ENCODE measurements at regions not wholly inside any gene's neighbourhood (a gene's known extent, or its start where the extent isn't known, plus 50 kb on each side); places are given as distances from the start of the nearest gene placed in this dataset.

DNA sequence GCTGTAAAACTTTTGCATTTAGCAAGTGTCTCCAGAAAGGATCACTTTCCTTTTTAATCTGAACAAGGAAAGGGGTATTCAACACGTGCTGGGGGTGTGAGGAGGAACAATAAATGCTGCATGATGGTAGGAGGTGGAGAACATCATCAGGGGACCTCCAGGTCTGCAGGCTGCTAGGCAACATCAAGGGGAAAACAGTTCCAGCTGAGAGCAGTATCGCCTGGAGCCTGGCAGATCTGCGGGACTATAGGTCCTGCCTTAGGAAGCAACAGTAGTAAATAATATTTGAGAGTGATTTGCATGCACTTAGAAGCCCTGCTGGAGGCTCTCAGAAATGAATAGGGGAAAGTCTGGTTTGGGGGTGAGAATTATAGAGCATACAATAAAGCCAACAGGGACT lies 175.6 kb downstream of the SUCLG1 start:
- no peaks in the 10 kb centered on the region for H3K36me3 Mint-ChIP-seq
- no peak overlapping the region for H3K4me3 ChIP-seq (ENCODE audit: control insufficient read depth in 1 of 2, extremely low read depth in 1 of 2, low read length in 1 of 2)
- ChIA-PET CTCF (no interaction called here), POLR2A (no interaction called here)
- WGBS (ENCODE audit: insufficient coverage) = 49% methylated on average over 3 of the region's 3 CpGs
- no peaks in the 10 kb centered on the region for H3K9me3 ChIP-seq
- peaks cover 9 to 11% of the 10 kb centered on the region in 2 donors for H3K27me3 Mint-ChIP-seq
- no peak overlapping the region for H3K4me3 Mint-ChIP-seq
- H3K27me3 ChIP-seq (replicated peaks in 1 of 2; ENCODE audit: control insufficient read depth in 2 of 2, extremely low read depth in 1 of 2, insufficient read depth in 2 of 2, low read length in 1 of 2) = no peaks in the 10 kb centered on the region
- H3K4me1 ChIP-seq (ENCODE audit: control insufficient read depth in 1 of 2, extremely low read depth in 1 of 2, insufficient read depth in 2 of 2, low read length in 2 of 2) = no peaks in the 10 kb centered on the region
- H3K36me3 ChIP-seq (ENCODE audit: control insufficient read depth in 2 of 2, extremely low read depth in 1 of 2, insufficient read depth in 1 of 2, low read length in 1 of 2) = no peaks in the 10 kb centered on the region
- peaks cover 1 to 2% (median 1%) of the 10 kb centered on the region in 3 donors for H3K4me1 Mint-ChIP-seq
- no peak for DNase-seq
- no peaks in the 10 kb centered on the region for H3K9me3 Mint-ChIP-seq
- no peak overlapping the region for H3K27ac ChIP-seq (ENCODE audit: low read length)
- ATAC-seq (replicated peaks in 1 of 4) = no peak
- H3K27ac Mint-ChIP-seq = no peak overlapping the region

GRCh38 chr2:84281510-84281909 lies 177.6 kb downstream of the SUCLG1 start:
- peaks cover 5 to 9% of the 10 kb centered on the region in 2 donors for H3K27me3 Mint-ChIP-seq
- no peaks in the 10 kb centered on the region for H3K9me3 ChIP-seq
- no peak overlapping the region for H3K4me3 ChIP-seq (ENCODE audit: control insufficient read depth in 1 of 2, extremely low read depth in 1 of 2, low read length in 1 of 2)
- no peaks in the 10 kb centered on the region for H3K9me3 Mint-ChIP-seq
- H3K27ac ChIP-seq (ENCODE audit: low read length) = no peak overlapping the region
- no peaks in the 10 kb centered on the region for H3K36me3 ChIP-seq (ENCODE audit: control insufficient read depth in 2 of 2, extremely low read depth in 1 of 2, insufficient read depth in 1 of 2, low read length in 1 of 2)
- WGBS (ENCODE audit: insufficient coverage) = 88% methylated on average over 2 of the region's 3 CpGs
- H3K27me3 ChIP-seq (replicated peaks in 1 of 2; ENCODE audit: control insufficient read depth in 2 of 2, extremely low read depth in 1 of 2, insufficient read depth in 2 of 2, low read length in 1 of 2) = no peaks in the 10 kb centered on the region
- CTCF ChIA-PET = interaction anchor here in 1 of 2 donors (1.0 kb wide), 1 partner anchor 9 kb away, joined by 3 read pairs; no protein-coding TSS in a partner anchor
- ATAC-seq (replicated peaks in 1 of 4) (no peak), DNase-seq (no peak)
- no peak overlapping the region for H3K4me3 Mint-ChIP-seq
- H3K36me3 Mint-ChIP-seq = no peaks in the 10 kb centered on the region
- POLR2A ChIA-PET = no interaction called here
- peaks cover 4 to 7% of the 10 kb centered on the region in 2 experiments for H3K4me1 ChIP-seq (ENCODE audit: control insufficient read depth in 1 of 2, extremely low read depth in 1 of 2, insufficient read depth in 2 of 2, low read length in 2 of 2)
- H3K27ac Mint-ChIP-seq = no peak overlapping the region
- H3K4me1 Mint-ChIP-seq = peaks cover 18 to 22% (median 21%) of the 10 kb centered on the region in 3 donors

DNA sequence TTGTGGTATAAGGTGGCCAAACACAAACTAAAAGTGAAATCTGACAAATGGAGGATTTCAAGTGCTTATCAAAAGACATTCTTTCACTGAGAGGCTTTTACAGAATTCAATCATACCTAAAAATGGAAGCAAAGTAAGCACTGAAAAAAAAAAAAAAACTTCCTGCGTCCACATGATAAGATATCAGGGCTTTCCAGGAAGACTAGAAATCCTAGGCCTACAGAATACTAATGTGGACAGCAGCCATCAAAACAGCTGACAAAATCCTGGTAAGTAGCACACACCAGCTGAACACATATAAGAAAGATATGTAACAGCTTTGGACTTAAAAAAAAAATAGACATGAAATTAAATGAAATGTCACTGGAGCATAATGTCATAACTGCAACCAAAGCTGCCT lies 178.2 kb downstream of the SUCLG1 start:
- no peak overlapping the region for H3K27ac ChIP-seq (ENCODE audit: low read length)
- Mint-ChIP-seq H3K9me3 (no peaks in the 10 kb centered on the region), H3K4me1 (peaks cover 21 to 26% (median 25%) of the 10 kb centered on the region in 3 donors), H3K27me3 (peaks cover 5 to 9% of the 10 kb centered on the region in 2 donors), H3K4me3 (no peak overlapping the region), H3K27ac (no peak overlapping the region), H3K36me3 (no peaks in the 10 kb centered on the region)
- no peaks in the 10 kb centered on the region for H3K36me3 ChIP-seq (ENCODE audit: control insufficient read depth in 2 of 2, extremely low read depth in 1 of 2, insufficient read depth in 1 of 2, low read length in 1 of 2)
- ChIA-PET CTCF (interaction anchor here in 1 of 2 donors (1.0 kb wide), 1 partner anchor 8 kb away, joined by 3 read pairs; no protein-coding TSS in a partner anchor), POLR2A (no interaction called here)
- WGBS (ENCODE audit: insufficient coverage) = no CpG with 5 or more reads among the region's 1 CpG
- DNase-seq (no peak), ATAC-seq (replicated peaks in 1 of 4) (no peak)
- H3K9me3 ChIP-seq = no peaks in the 10 kb centered on the region
- peaks cover 4 to 13% of the 10 kb centered on the region in 2 experiments for H3K4me1 ChIP-seq (ENCODE audit: control insufficient read depth in 1 of 2, extremely low read depth in 1 of 2, insufficient read depth in 2 of 2, low read length in 2 of 2)
- H3K27me3 ChIP-seq (replicated peaks in 1 of 2; ENCODE audit: control insufficient read depth in 2 of 2, extremely low read depth in 1 of 2, insufficient read depth in 2 of 2, low read length in 1 of 2) = no peaks in the 10 kb centered on the region
- H3K4me3 ChIP-seq (ENCODE audit: control insufficient read depth in 1 of 2, extremely low read depth in 1 of 2, low read length in 1 of 2) = no peak overlapping the region

DNA sequence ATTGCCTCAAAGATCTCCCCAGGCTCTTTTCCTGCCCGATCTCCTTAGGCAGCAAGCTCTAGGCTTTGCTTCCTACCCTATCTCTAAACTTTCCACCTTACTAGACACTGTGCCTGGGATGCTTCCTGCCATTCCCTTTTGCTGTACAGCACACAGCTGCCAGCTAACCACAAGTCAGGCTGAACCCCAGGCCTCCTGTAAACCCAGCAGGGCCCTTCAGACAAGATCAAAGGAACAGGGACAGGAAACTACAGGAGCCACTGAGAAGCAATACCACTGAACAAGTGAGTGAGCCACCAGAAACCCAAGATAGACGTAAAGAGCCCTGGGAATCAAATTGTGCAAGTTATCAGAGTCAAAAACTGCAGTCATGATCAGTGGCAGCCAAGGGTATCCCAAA lies 180.7 kb downstream of the SUCLG1 start:
- Mint-ChIP-seq H3K4me1 (peaks cover 21 to 27% (median 27%) of the 10 kb centered on the region in 3 donors), H3K36me3 (no peaks in the 10 kb centered on the region), H3K4me3 (no peak overlapping the region), H3K27ac (no peak overlapping the region), H3K27me3 (peaks cover 11 to 15% of the 10 kb centered on the region in 2 donors), H3K9me3 (no peaks in the 10 kb centered on the region)
- Histone ChIP-seq H3K9me3 (no peaks in the 10 kb centered on the region), H3K4me1 (ENCODE audit: control insufficient read depth in 1 of 2, extremely low read depth in 1 of 2, insufficient read depth in 2 of 2, low read length in 2 of 2) (peaks cover 4 to 16% of the 10 kb centered on the region in 2 experiments), H3K27ac (ENCODE audit: low read length) (no peak overlapping the region), H3K4me3 (ENCODE audit: control insufficient read depth in 1 of 2, extremely low read depth in 1 of 2, low read length in 1 of 2) (no peak overlapping the region), H3K36me3 (ENCODE audit: control insufficient read depth in 2 of 2, extremely low read depth in 1 of 2, insufficient read depth in 1 of 2, low read length in 1 of 2) (no peaks in the 10 kb centered on the region), H3K27me3 (replicated peaks in 1 of 2; ENCODE audit: control insufficient read depth in 2 of 2, extremely low read depth in 1 of 2, insufficient read depth in 2 of 2, low read length in 1 of 2) (no peaks in the 10 kb centered on the region)
- DNase-seq = no peak
- ATAC-seq (replicated peaks in 1 of 4) = peak in 1 of 4 experiments; percentile 41
- ChIA-PET CTCF (no interaction called here), POLR2A (no interaction called here)
- 47% methylated on average over 2 of the region's 2 CpGs for WGBS (ENCODE audit: insufficient coverage)

- Mint-ChIP-seq H3K4me1 (peaks cover 21 to 27% (median 27%) of the 10 kb centered on the region in 3 donors), H3K9me3 (no peaks in the 10 kb centered on the region), H3K36me3 (no peaks in the 10 kb centered on the region), H3K27me3 (peaks cover 15 to 16% of the 10 kb centered on the region in 2 donors), H3K4me3 (no peak overlapping the region), H3K27ac (no peak overlapping the region)
- no peaks in the 10 kb centered on the region for H3K36me3 ChIP-seq (ENCODE audit: control insufficient read depth in 2 of 2, extremely low read depth in 1 of 2, insufficient read depth in 1 of 2, low read length in 1 of 2)
- no peak overlapping the region for H3K4me3 ChIP-seq (ENCODE audit: control insufficient read depth in 1 of 2, extremely low read depth in 1 of 2, low read length in 1 of 2)
- peaks cover 4 to 16% of the 10 kb centered on the region in 2 experiments for H3K4me1 ChIP-seq (ENCODE audit: control insufficient read depth in 1 of 2, extremely low read depth in 1 of 2, insufficient read depth in 2 of 2, low read length in 2 of 2)
- H3K27me3 ChIP-seq (replicated peaks in 1 of 2; ENCODE audit: control insufficient read depth in 2 of 2, extremely low read depth in 1 of 2, insufficient read depth in 2 of 2, low read length in 1 of 2) = no peaks in the 10 kb centered on the region
- peak in 1 of 35 experiments; percentile 6 for DNase-seq
- no peak overlapping the region for H3K27ac ChIP-seq (ENCODE audit: low read length)
- CTCF ChIA-PET = no interaction called here
- no peaks in the 10 kb centered on the region for H3K9me3 ChIP-seq
- ATAC-seq (replicated peaks in 1 of 4) = peak in 3 of 4 experiments; percentile 40 to 74 (median 53)
- POLR2A ChIA-PET = no interaction called here
Measured at GRCh38 chr2:84276590-84277255, 182.4 kb downstream of the SUCLG1 start.

DNA sequence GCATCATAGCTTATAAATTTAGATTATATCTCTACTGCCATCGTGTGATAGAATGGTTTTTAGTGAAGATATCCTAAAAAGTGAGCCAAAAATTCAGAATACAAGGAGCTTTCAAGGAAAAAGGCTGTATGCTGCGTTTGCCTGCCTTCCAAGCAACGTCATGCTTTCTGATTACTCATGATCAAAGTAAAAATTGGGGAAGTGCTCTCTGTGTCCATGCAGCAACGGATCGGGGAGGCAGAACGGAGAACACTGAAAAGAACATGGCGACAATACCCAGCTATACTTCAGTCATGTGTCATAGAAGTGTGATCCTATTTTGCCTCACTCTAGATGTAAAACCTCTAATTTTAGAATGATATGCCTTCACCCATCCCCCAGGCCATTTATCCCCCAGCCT lies 185.7 kb downstream of the SUCLG1 start:
- Histone ChIP-seq H3K9me3 (no peaks in the 10 kb centered on the region), H3K27me3 (replicated peaks in 1 of 2; ENCODE audit: control insufficient read depth in 2 of 2, extremely low read depth in 1 of 2, insufficient read depth in 2 of 2, low read length in 1 of 2) (no peaks in the 10 kb centered on the region), H3K27ac (ENCODE audit: low read length) (no peak overlapping the region), H3K4me1 (ENCODE audit: control insufficient read depth in 1 of 2, extremely low read depth in 1 of 2, insufficient read depth in 2 of 2, low read length in 2 of 2) (peaks cover 4 to 16% of the 10 kb centered on the region in 2 experiments), H3K4me3 (ENCODE audit: control insufficient read depth in 1 of 2, extremely low read depth in 1 of 2, low read length in 1 of 2) (no peak overlapping the region), H3K36me3 (ENCODE audit: control insufficient read depth in 2 of 2, extremely low read depth in 1 of 2, insufficient read depth in 1 of 2, low read length in 1 of 2) (no peaks in the 10 kb centered on the region)
- CTCF ChIA-PET = no interaction called here
- WGBS (ENCODE audit: insufficient coverage) = 83% methylated on average over 1 of the region's 7 CpGs
- ATAC-seq (replicated peaks in 1 of 4) (no peak), DNase-seq (no peak)
- Mint-ChIP-seq H3K4me3 (no peak overlapping the region), H3K36me3 (no peaks in the 10 kb centered on the region), H3K9me3 (no peaks in the 10 kb centered on the region), H3K27ac (no peak overlapping the region), H3K27me3 (peaks cover 9 to 23% of the 10 kb centered on the region in 2 donors), H3K4me1 (peaks cover 19 to 24% (median 24%) of the 10 kb centered on the region in 3 donors)
- POLR2A ChIA-PET = no interaction called here
